Liver (tissue), 8 donors: ENCODE measurements at regions not wholly inside any gene's neighbourhood (a gene's known extent, or its start where the extent isn't known, plus 50 kb on each side); places are given as distances from the start of the nearest gene placed in this dataset.

Experiments used
- DNase-seq: peaks from one replicate; pipeline ENCODE4 v3.0.0-alpha.2; 2017; ENCODE audit warnings: low spot score
- H3K27ac ChIP-seq, 2 donors: one replicate each; pipeline ENCODE4 v1.7.0; 2013; ENCODE audit warnings: inconsistent platforms in 2 of 2, low read length in 2 of 2, control low read depth in 1 of 2, low read depth in 1 of 2, mild to moderate bottlenecking in 1 of 2
- H3K27me3 ChIP-seq, 4 donors: one replicate each; pipeline versions ENCODE4 v1.6.1 to v1.7.0; 2013; ENCODE audit warnings: low read length in 3 of 4, inconsistent platforms in 1 of 4, mild to moderate bottlenecking in 1 of 4, moderate library complexity in 1 of 4; ENCODE audit not compliant: control insufficient read depth in 4 of 4, insufficient read depth in 4 of 4
- H3K36me3 ChIP-seq, 4 donors: one replicate each; pipeline versions ENCODE4 v1.6.1 to v1.7.0; 2013; ENCODE audit warnings: low read length in 3 of 4, mild to moderate bottlenecking in 3 of 4, low read depth in 1 of 4, moderate library complexity in 1 of 4; ENCODE audit not compliant: control insufficient read depth in 4 of 4, insufficient read depth in 3 of 4
- H3K4me1 ChIP-seq, 4 donors: one replicate each; pipeline versions ENCODE4 v1.6.1 to v1.7.0; 2013; ENCODE audit warnings: low read length in 3 of 4, mild to moderate bottlenecking in 3 of 4, moderate library complexity in 1 of 4; ENCODE audit not compliant: control insufficient read depth in 4 of 4, insufficient read depth in 4 of 4
- H3K4me3 ChIP-seq, 3 donors: one replicate each; pipeline versions ENCODE4 v1.6.1 to v1.7.0; 2013; ENCODE audit warnings: low read length in 3 of 3, control low read depth in 1 of 3, low read depth in 1 of 3, mild to moderate bottlenecking in 1 of 3
- H3K9ac ChIP-seq, 2 donors: one replicate each; pipeline ENCODE4 v1.7.0; 2013; ENCODE audit warnings: low read length in 2 of 2, mild to moderate bottlenecking in 2 of 2, moderate library complexity in 2 of 2, control low read depth in 1 of 2, low read depth in 1 of 2
- H3K9me3 ChIP-seq, 4 donors: one replicate each; pipeline versions ENCODE4 v1.6.1 to v1.7.0; 2013; ENCODE audit warnings: low read length in 3 of 4; ENCODE audit not compliant: control insufficient read depth in 4 of 4
- ATF3 ChIP-seq: IDR thresholded peaks from 2 replicates; pipeline ENCODE4 v1.6.1; 2016; ENCODE audit warnings: antibody characterized with exemption
- CTCF ChIP-seq: fragments of 150-350 bp; IDR thresholded peaks from 2 replicates; pipeline ENCODE4 v1.5.1; 2017; ENCODE audit warnings: improper control_type of control experiment, low read depth, low read length; ENCODE audit not compliant: missing input control
- EGR1 ChIP-seq, 2 donors: IDR thresholded peaks; 2 replicates each; pipeline ENCODE4 v1.6.1; 2016 to 2018; ENCODE audit warnings: antibody characterized with exemption in 2 of 2, low read depth in 2 of 2
- FOXA1 ChIP-seq: IDR thresholded peaks from 2 replicates; pipeline ENCODE4 v1.6.1; 2016; ENCODE audit warnings: antibody characterized with exemption
- FOXA2 ChIP-seq: IDR thresholded peaks from 2 replicates; pipeline ENCODE4 v1.6.1; 2016; ENCODE audit warnings: antibody characterized with exemption
- GABPA ChIP-seq, 2 donors: IDR thresholded peaks in 1 of 2; conservative IDR thresholded peaks in 1 of 2; 2 replicates each; pipeline ENCODE4 v1.6.1; 2016; ENCODE audit warnings: antibody characterized with exemption in 2 of 2, mild to moderate bottlenecking in 1 of 2, moderate library complexity in 1 of 2
- HNF4A ChIP-seq, 2 donors: conservative IDR thresholded peaks; 2 replicates each; pipeline ENCODE4 v1.6.1; 2016; ENCODE audit warnings: antibody characterized with exemption in 2 of 2, mild to moderate bottlenecking in 2 of 2
- HNF4G ChIP-seq: IDR thresholded peaks from 2 replicates; pipeline ENCODE4 v1.6.1; 2016; ENCODE audit warnings: antibody characterized with exemption
- JUND ChIP-seq, 2 donors: IDR thresholded peaks; 2 replicates each; pipeline ENCODE4 v1.6.1; 2016; ENCODE audit warnings: antibody characterized with exemption in 2 of 2
- MAX ChIP-seq: IDR thresholded peaks from 2 replicates; pipeline ENCODE4 v1.6.1; 2016; ENCODE audit warnings: antibody characterized with exemption
- NR2F2 ChIP-seq: IDR thresholded peaks from 2 replicates; pipeline ENCODE4 v1.6.1; 2016; ENCODE audit warnings: antibody characterized with exemption
- RAD21 ChIP-seq, 2 donors: IDR thresholded peaks; 2 replicates each; pipeline ENCODE4 v1.6.1; 2016; ENCODE audit warnings: antibody characterized with exemption in 2 of 2, mild to moderate bottlenecking in 2 of 2
- REST ChIP-seq: IDR thresholded peaks from 2 replicates; pipeline ENCODE4 v1.6.1; 2016; ENCODE audit warnings: antibody characterized with exemption, mild to moderate bottlenecking
- RXRA ChIP-seq, 2 donors: IDR thresholded peaks; 2 replicates each; pipeline ENCODE4 v1.6.1; 2017 to 2018; ENCODE audit warnings: antibody characterized with exemption in 2 of 2, mild to moderate bottlenecking in 1 of 2
- SP1 ChIP-seq: IDR thresholded peaks from 2 replicates; pipeline ENCODE4 v1.6.1; 2018; ENCODE audit warnings: antibody characterized with exemption, mild to moderate bottlenecking
- TAF1 ChIP-seq: conservative IDR thresholded peaks from 2 replicates; pipeline ENCODE4 v1.6.1; 2016; ENCODE audit warnings: antibody characterized with exemption, mild to moderate bottlenecking
- YY1 ChIP-seq: IDR thresholded peaks from 2 replicates; pipeline ENCODE4 v1.6.1; 2016; ENCODE audit warnings: antibody characterized with exemption, mild to moderate bottlenecking
- ZBTB33 ChIP-seq: IDR thresholded peaks from 2 replicates; pipeline ENCODE4 v1.6.1; 2016; ENCODE audit warnings: antibody characterized with exemption
- WGBS: extraction: QIAGEN DNeasy Blood & Tissue Kit; methylation state at CpG from one replicate; pipeline ENCODE4 v1.1.7; 2013; 5-methylcytosine and 5-hydroxymethylcytosine counted together
- donor health status: healthy.
- donor health status: healthy.
- donor health status: healthy.
- donor health status: healthy.
- donor health status: healthy.

- TF ChIP-seq ZBTB33, result no peak
- no peak for TF ChIP-seq TAF1
- no peak for TF ChIP-seq RAD21 (IDR thresholded peaks at IDR 0.05)
- no peak for TF ChIP-seq ATF3
- TF ChIP-seq HNF4A (conservative IDR thresholded peaks at IDR 0.05), result no peak
- TF ChIP-seq GABPA (IDR thresholded peaks at IDR 0.05 in 1 of 2, conservative IDR thresholded peaks at IDR 0.05 in 1 of 2), result no peak
- no peak for TF ChIP-seq YY1
- no peak for TF ChIP-seq FOXA2
- TF ChIP-seq NR2F2, result no peak
- no peak for TF ChIP-seq SP1
- no peak for TF ChIP-seq EGR1 (IDR thresholded peaks at IDR 0.05; ENCODE audit: low read depth in 2 of 2)
- no peak for TF ChIP-seq HNF4G
- TF ChIP-seq REST, result no peak
- TF ChIP-seq JUND (IDR thresholded peaks at IDR 0.05), result no peak
- TF ChIP-seq FOXA1, result no peak
- TF ChIP-seq MAX, result no peak
- no peak for TF ChIP-seq RXRA (IDR thresholded peaks at IDR 0.05)
- TF ChIP-seq CTCF, result no peak
- Histone ChIP-seq H3K27me3 (no peaks in the 10 kb centered on the region), H3K9ac (no peak overlapping the region), H3K36me3 (no peaks in the 10 kb centered on the region), H3K9me3 (no peaks in the 10 kb centered on the region), H3K27ac (no peak overlapping the region), H3K4me1 (no peaks in the 10 kb centered on the region), H3K4me3 (no peak overlapping the region)
- WGBS, result 70% methylated on average over 1 of the region's 1 CpG
- no peak for DNase-seq
Measured at GRCh38 chr9:12625844-12626243, 67.3 kb upstream of the TYRP1 start.

GRCh38 chr9:12627096-12627495 lies 66.1 kb upstream of the TYRP1 start:
- Histone ChIP-seq H3K4me3 (no peak overlapping the region), H3K27ac (no peak overlapping the region), H3K27me3 (no peaks in the 10 kb centered on the region), H3K36me3 (no peaks in the 10 kb centered on the region), H3K9ac (no peak overlapping the region), H3K4me1 (no peaks in the 10 kb centered on the region), H3K9me3 (no peaks in the 10 kb centered on the region)
- no peak for DNase-seq
- 64% methylated on average over 1 of the region's 1 CpG for WGBS
- TF ChIP-seq RXRA (IDR thresholded peaks at IDR 0.05) (no peak), GABPA (IDR thresholded peaks at IDR 0.05 in 1 of 2, conservative IDR thresholded peaks at IDR 0.05 in 1 of 2) (no peak), SP1 (no peak), CTCF (no peak), MAX (no peak), ZBTB33 (no peak)
